ENCODE measurements at regions not wholly inside any gene's neighbourhood (a gene's known extent, or its start where the extent isn't known, plus 50 kb on each side); places are given as distances from the start of the nearest gene placed in this dataset.
"Not testable (repeated sequence)": the region's sequence is repeated elsewhere in the genome, so short reads cannot be mapped to it uniquely, and the experiment has no call there.

DNA sequence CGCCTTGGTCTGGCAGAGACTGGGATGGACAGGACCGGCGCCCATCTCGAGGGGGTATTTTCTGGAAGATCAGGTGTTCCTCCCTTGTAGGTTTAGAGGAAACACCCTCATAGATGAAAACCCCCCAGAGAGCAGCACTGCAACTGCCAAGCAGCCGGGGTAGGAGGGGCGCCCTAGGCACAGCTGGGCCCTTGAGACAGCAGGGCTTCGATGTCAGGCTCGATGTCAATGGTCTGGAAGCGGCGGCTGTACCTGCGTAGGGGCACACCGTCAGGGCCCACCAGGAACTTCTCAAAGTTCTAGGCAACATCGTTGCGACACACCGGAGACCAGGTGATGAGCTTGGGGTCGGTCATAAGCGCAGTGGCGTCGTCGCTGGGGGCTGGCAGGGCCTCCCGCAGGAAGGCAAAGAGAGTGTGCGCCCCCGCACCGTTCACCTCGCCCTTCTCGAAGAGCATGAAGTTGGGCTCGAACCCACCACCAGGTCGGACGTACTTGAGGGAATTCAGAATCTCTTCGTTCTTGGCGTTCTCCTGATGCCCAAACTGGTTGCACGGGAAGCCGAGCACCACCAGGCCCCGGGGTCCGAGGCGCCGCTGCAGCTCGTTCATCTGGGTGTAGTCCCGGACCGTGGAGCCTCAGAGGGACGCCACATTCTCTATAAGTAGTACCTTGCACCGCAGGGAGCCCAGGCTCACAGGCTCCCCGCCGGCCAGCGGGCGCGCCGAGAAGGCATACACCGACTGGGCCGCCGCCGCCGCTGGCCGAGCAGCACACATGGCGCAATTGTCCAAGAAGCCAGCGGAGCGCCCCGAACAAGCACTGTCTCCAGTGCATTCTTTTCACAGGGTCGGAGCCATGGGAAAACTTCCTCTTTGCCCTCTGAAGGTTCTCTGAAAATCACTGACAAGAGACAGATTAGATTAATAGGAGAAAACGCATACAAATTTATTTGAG lies 59.0 kb upstream of the ATXN3L start:
- DNase-seq = not testable (repeated sequence)

DNA sequence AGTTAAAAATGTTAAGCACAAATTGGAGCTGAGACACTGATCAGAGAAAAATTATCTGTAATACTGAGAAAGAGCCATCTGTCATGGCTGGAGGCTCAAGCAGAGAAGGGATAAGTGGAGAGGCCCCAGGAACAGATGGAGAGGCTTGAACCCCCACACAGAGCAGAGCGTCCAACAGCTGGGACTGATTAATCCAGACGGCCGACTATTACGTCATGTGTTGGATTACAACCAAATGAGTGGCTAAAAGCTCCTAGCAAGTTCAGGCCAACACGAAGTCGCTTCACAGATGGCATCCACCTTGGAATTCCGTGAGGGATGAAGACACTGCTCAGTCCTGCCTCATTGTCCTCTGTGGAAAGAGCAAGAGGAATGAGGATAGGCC lies 57.7 kb upstream of the ATXN3L start:
- DNase-seq = no peak

DNA sequence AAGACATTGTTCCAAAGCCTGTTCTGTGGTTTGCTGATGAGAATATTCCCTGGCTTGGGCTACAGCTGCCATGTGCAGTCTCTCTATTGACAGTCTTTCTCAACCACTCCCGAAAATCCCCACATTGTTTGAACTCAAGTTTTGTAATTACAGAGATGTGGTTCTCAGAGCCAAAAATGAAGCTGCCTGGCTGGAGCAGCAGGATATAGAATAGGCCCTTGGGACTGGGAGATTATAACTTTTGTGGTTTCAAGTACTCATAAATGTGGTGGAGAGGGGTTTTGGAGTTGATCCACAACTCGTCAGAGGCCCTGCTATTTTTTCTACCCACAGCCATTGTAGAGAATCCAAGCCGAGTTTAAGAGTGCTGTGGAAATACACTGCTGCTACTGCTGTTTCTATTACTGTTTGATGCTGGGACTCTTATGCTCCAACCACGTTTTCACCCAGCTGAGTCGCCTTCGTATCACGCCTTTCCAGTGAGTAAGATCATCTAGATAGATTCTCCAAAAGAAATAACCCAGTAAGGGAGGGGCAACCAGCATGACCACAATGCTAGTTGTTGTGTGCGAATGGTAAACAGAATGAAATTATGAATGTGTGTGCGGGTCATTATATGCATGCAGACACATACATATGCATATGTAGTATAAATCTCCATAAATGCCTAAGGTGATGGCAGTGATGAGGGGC lies 57.1 kb upstream of the ATXN3L start:
- DNase-seq = peak; percentile 83

DNA sequence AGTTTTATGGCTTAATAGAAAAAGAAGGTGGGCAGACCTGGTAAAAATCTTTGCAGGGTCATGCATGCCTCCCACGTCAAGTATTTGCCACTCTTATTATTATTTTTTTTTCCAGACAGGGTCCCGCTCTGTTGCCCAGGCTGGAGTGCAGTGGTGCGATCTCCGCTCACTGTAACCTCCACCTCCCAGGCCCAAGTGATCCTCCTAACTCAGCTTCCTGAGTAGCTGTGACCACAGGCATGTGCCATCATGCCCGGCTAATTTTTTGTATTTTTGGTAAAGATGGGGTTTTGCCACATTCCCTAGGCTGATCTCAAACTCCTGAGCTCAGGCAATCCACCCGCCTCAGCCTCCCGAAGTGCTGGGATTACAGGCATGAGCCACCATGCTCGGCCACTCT lies 55.7 kb upstream of the ATXN3L start:
- not testable (repeated sequence) for DNase-seq

DNA sequence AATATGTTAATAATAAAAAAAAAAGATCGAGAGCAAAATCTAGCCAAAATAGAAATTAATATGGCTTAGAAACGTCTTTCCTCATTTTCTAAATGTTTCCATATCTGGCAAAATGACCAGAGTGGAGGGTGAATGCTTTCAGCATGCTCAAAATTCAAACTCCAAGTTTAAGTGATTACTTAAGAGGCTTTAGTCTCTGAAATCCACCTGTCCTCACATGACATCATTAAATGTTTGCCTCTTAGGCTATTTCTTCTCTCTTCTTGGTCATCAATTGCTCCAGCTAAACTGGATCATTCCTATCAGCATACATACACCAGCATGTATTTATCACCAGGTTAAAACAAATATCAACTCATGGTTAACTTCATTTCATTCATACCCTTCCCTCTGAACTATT lies 54.5 kb upstream of the ATXN3L start:
- DNase-seq = no peak

DNA sequence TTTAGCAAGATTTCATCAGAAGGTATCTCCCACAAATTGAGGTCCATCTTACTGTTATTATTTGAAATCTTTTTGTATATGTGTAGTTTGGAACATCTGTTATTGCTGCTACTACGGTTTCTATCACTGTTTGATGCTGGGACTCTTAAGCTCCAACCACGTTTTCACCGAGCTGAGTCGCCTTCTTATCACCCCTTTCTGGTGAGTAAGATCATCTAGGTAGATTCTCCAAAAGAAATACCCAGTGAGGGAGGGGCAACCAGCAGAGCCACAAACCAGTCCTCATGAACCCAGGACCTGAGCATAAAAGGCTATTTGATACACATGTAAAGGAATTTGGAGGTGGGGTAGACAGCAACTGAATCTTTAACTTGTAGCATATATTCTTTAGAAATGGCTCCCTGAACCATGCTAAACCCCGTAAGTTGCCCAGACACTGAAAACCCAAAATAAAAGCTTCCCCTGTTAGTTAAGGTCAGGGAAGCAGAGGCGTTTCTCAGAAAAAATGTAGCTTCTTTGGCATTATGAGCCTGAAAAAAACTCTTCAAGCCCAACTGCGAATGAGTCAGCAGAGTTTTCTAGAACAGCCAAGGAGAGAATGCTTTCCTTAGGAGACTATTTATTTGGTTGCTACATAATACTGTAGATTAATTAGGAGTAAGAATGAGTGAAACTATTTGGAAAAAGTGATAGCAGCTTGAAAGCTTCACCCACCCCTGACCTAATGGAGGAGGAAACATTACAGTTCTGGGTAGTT lies 53.8 kb upstream of the ATXN3L start:
- no peak for DNase-seq

DNA sequence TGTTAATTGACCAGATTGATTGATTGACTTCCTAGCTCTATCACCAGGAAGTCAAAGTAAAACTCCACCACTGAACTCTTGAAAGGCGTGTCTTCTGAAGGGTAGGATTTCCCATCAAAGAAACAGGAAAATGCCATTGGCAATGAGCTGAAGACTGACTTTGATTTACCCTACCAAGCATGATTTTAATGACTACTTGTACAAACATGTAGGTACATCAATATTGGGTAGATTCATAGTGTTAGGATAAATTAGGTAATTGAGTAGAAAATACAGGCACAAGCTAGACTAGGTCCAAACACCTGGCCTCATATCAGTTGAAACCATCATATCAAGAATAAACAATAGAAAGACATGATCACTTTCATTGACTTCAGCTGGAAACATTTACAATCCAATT lies 53.2 kb upstream of the ATXN3L start:
- no peak for DNase-seq

DNA sequence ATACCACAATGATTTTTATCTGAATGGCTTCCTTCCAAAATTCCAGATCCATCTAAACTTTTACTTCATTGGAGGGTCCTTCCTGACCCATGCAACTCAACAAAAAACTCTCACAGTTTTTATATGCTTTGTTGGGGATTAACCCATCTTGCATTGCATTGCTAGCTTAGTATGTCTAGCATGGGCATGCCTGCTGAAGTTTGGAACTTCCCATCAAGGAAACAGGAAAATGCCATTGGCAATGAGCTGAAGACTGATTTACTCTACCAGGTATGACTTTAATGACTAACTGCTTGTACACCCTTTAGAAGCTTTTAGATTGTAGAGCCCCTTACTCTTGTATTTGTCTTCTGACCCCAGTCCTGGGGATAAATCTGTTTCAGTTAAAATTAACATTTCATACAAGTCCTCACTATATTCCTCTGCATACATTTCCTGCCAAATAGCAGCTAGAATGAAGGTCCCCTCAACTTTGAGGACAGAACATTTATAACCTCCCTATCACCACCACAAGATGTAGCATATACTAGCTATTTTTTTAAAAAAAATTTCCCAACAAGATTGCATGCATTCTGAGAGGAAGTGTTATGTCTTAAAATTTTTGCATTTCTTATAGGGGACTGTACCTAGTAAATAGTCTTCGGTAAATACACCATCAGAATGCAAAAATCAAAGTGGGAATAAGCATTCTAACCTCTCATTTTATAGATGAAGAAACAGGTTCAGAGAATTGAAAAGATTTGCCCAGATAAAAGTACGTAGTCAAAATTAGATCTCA lies 52.5 kb upstream of the ATXN3L start:
- DNase-seq = no peak

DNA sequence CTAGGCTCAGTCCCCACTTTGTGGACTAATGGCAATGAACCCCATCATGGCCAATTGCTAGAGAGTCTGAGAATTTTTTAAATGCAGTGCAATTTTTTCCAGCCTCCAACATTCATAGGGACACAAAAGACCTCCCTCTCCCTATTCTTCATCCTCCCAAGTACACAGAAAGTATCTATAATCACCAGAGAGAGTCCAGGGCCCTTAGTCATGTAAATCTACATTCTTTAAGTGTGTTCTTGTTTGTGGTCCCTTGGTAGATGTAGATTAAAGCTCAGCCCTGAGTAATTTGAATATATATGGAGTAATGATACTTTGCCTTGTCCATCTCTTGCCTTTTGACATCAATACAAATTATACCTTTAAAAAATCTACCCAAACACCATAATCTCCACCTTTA lies 51.3 kb upstream of the ATXN3L start:
- DNase-seq = no peak

DNA sequence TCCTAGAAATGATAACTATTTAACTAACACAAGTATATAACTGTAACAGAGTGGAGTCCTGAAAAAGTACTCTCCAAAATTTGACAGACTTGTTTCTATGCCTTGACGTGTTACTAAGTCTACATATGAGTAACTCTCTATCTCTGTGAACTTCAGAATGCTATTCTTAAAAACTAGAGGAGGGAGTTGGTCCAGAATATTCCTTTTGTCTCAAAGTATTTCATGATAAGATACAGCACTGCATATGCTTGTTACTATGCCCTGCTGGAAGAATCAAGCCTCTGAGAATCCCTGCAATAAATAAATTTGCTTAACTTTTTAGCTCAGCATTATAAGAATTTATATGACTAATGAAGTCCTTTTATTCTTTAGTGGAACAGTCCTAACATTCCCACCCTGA lies 50.9 kb upstream of the ATXN3L start:
- DNase-seq = no peak
